ENCODE measurements at regions not wholly inside any gene's neighbourhood (a gene's known extent, or its start where the extent isn't known, plus 50 kb on each side); places are given as distances from the start of the nearest gene placed in this dataset.

DNA sequence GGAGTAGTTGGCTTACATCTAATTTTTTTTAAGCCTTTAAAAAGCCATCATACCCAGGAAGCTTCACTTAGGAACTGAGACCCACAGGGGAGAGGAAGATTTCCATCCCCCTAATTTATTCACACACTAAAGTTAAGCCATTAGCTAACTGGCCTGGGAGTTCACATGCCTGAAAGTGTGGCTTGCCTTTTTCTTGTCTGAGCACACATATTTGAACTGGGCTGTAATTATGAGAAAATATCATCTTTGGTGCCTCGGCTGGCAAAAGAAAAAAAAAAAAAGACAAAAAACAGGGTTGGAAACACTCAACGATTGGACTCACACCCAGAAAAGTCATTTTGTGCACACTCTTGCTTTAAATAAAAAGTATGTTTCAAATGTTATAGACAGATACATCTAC, 847.3 kb downstream of the MAT2B start:
- H3K27me3 ChIP-seq (replicated peaks in 1 of 4; ENCODE audit: control extremely low read depth in 1 of 4, control insufficient read depth in 3 of 4, insufficient read depth in 4 of 4, low read length in 3 of 4) = no peaks in the 10 kb centered on the region
- Mint-ChIP-seq H3K4me1 (no peaks in the 10 kb centered on the region), H3K9me3 (ENCODE audit: insufficient read depth) (no peaks in the 10 kb centered on the region), H3K4me3 (no peak overlapping the region), H3K27ac (no peak overlapping the region), H3K27me3 (no peaks in the 10 kb centered on the region)
- no peaks in the 10 kb centered on the region for H4K20me1 ChIP-seq (ENCODE audit: control insufficient read depth, insufficient read depth, low read length, poor library complexity, severe bottlenecking)
- no peaks in the 10 kb centered on the region for H3K4me1 ChIP-seq (ENCODE audit: control insufficient read depth in 2 of 2, insufficient read depth in 2 of 2, low read length in 2 of 2)
- no peak overlapping the region for H3K9ac ChIP-seq (ENCODE audit: low read length)
- H3K9me3 ChIP-seq (ENCODE audit: control extremely low read depth in 1 of 3, control insufficient read depth in 2 of 3, insufficient read depth in 1 of 3, low read length in 2 of 3) = no peaks in the 10 kb centered on the region
- H3K36me3 ChIP-seq (replicated peaks in 1 of 2; ENCODE audit: control extremely low read depth in 1 of 2, control insufficient read depth in 1 of 2, extremely low read depth in 1 of 2, insufficient read depth in 2 of 2, low read length in 1 of 2) = no peaks in the 10 kb centered on the region
- no peak overlapping the region for H3K4me3 ChIP-seq (ENCODE audit: control extremely low read depth in 1 of 5, extremely low read depth in 1 of 5, insufficient read depth in 1 of 5, low read depth in 2 of 5, low read length in 4 of 5)
- CTCF ChIA-PET = no interaction called here
- WGBS (ENCODE audit: insufficient coverage) = no CpG with 5 or more reads among the region's 2 CpGs
- DNase-seq (no peak), ATAC-seq (ENCODE audit: low read depth) (no peak)
- intact Hi-C loops (cut with micrococcal nuclease) = no loop called here
- no peak for TF ChIP-seq EZH2 (IDR thresholded peaks at IDR 0.05; ENCODE audit: borderline replicate concordance, insufficient read depth, low read depth, low read length, poor library complexity, severe bottlenecking)
- TF ChIP-seq, protein P1, sequence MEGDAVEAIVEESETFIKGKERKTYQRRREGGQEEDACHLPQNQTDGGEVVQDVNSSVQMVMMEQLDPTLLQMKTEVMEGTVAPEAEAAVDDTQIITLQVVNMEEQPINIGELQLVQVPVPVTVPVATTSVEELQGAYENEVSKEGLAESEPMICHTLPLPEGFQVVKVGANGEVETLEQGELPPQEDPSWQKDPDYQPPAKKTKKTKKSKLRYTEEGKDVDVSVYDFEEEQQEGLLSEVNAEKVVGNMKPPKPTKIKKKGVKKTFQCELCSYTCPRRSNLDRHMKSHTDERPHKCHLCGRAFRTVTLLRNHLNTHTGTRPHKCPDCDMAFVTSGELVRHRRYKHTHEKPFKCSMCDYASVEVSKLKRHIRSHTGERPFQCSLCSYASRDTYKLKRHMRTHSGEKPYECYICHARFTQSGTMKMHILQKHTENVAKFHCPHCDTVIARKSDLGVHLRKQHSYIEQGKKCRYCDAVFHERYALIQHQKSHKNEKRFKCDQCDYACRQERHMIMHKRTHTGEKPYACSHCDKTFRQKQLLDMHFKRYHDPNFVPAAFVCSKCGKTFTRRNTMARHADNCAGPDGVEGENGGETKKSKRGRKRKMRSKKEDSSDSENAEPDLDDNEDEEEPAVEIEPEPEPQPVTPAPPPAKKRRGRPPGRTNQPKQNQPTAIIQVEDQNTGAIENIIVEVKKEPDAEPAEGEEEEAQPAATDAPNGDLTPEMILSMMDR (IDR thresholded peaks at IDR 0.05) = no peak
- no peak overlapping the region for H3K27ac ChIP-seq (ENCODE audit: low read length in 2 of 2)
- H3K4me2 ChIP-seq (replicated peaks; ENCODE audit: low read depth, low read length, poor library complexity, severe bottlenecking) = no peak overlapping the region
- H2AFZ ChIP-seq (ENCODE audit: insufficient read depth, low read depth, low read length, poor library complexity, severe bottlenecking) = no peak overlapping the region
- no peaks in the 10 kb centered on the region for H3K79me2 ChIP-seq (ENCODE audit: control insufficient read depth, insufficient read depth, low read length)
- POLR2A ChIA-PET = no interaction called here

DNA sequence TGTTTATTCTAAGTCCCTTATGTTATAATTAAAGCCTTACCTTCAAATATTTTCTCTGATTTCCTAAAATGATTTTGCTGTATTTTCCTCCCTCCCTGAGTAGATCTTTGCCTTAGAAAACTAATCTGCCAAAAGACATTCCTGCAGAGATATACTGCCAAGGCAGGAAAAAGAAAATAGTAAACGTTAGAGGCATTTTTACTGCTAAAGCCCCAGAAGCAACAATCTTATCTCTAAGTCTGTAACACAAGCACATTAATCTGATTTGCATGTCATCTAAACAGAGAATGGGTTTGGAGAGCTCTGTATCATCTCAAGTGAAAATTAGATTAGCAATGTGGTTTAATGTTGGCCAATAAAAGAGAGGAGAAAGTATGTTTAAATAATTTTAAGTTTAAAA, 847.7 kb downstream of the MAT2B start:
- Histone ChIP-seq H3K4me1 (ENCODE audit: control insufficient read depth in 2 of 2, insufficient read depth in 2 of 2, low read length in 2 of 2) (no peaks in the 10 kb centered on the region), H3K36me3 (replicated peaks in 1 of 2; ENCODE audit: control extremely low read depth in 1 of 2, control insufficient read depth in 1 of 2, extremely low read depth in 1 of 2, insufficient read depth in 2 of 2, low read length in 1 of 2) (no peaks in the 10 kb centered on the region), H3K9ac (ENCODE audit: low read length) (no peak overlapping the region), H2AFZ (ENCODE audit: insufficient read depth, low read depth, low read length, poor library complexity, severe bottlenecking) (no peak overlapping the region), H3K4me3 (ENCODE audit: control extremely low read depth in 1 of 5, extremely low read depth in 1 of 5, insufficient read depth in 1 of 5, low read depth in 2 of 5, low read length in 4 of 5) (no peak overlapping the region), H3K9me3 (ENCODE audit: control extremely low read depth in 1 of 3, control insufficient read depth in 2 of 3, insufficient read depth in 1 of 3, low read length in 2 of 3) (no peaks in the 10 kb centered on the region), H3K27me3 (replicated peaks in 1 of 4; ENCODE audit: control extremely low read depth in 1 of 4, control insufficient read depth in 3 of 4, insufficient read depth in 4 of 4, low read length in 3 of 4) (no peaks in the 10 kb centered on the region), H3K79me2 (ENCODE audit: control insufficient read depth, insufficient read depth, low read length) (no peaks in the 10 kb centered on the region), H4K20me1 (ENCODE audit: control insufficient read depth, insufficient read depth, low read length, poor library complexity, severe bottlenecking) (no peaks in the 10 kb centered on the region), H3K4me2 (replicated peaks; ENCODE audit: low read depth, low read length, poor library complexity, severe bottlenecking) (no peak overlapping the region), H3K27ac (ENCODE audit: low read length in 2 of 2) (no peak overlapping the region)
- H3K4me3 Mint-ChIP-seq = no peak overlapping the region
- no peaks in the 10 kb centered on the region for H3K27me3 Mint-ChIP-seq
- no peaks in the 10 kb centered on the region for H3K4me1 Mint-ChIP-seq
- TF ChIP-seq EZH2 (IDR thresholded peaks at IDR 0.05; ENCODE audit: borderline replicate concordance, insufficient read depth, low read depth, low read length, poor library complexity, severe bottlenecking) = no peak
- TF ChIP-seq, protein P1 (IDR thresholded peaks at IDR 0.05) = no peak
- intact Hi-C loops (cut with micrococcal nuclease) = no loop called here
- H3K27ac Mint-ChIP-seq = no peak overlapping the region
- DNase-seq (no peak), ATAC-seq (ENCODE audit: low read depth) (no peak)
- POLR2A ChIA-PET = no interaction called here
- CTCF ChIA-PET = no interaction called here
- no peaks in the 10 kb centered on the region for H3K9me3 Mint-ChIP-seq (ENCODE audit: insufficient read depth)
- WGBS (ENCODE audit: insufficient coverage) = no CpG with 5 or more reads among the region's 1 CpG
